Breast epithelium (tissue), 4 donors: ENCODE measurements at regions not wholly inside any gene's neighbourhood (a gene's known extent, or its start where the extent isn't known, plus 50 kb on each side); places are given as distances from the start of the nearest gene placed in this dataset.

Experiments
- DNase-seq, 2 donors: peaks; one replicate each; pipeline ENCODE4 v3.0.0-alpha.2; 2019; ENCODE audit warnings: low spot score in 2 of 2
- H3K27ac ChIP-seq, 2 donors: fragments of 200-600 bp; sonication (generic) in 1 of 2; one replicate each; pipeline ENCODE4 v1.5.1; 2016 to 2019; ENCODE audit warnings: mild to moderate bottlenecking in 1 of 2
- H3K27me3 ChIP-seq, 2 donors: fragments of 200-600 bp; sonication (generic) in 1 of 2; one replicate each; pipeline versions ENCODE4 v1.5.1 to v1.6.0; 2017 to 2019; ENCODE audit warnings: control low read depth in 1 of 2, mild to moderate bottlenecking in 1 of 2
- H3K36me3 ChIP-seq: fragments of 200-600 bp; one replicate; pipeline ENCODE4 v1.5.1; 2019
- H3K4me1 ChIP-seq, 2 donors: fragments of 200-600 bp; sonication (generic); one replicate each; pipeline ENCODE4 v1.5.1; 2016 to 2019; ENCODE audit warnings: control low read depth in 1 of 2
- H3K4me3 ChIP-seq, 3 donors: fragments of 200-600 bp; sonication (generic); 1 replicate in 2 of 3; 2 replicates in 1 of 3; pipeline ENCODE4 v1.5.1; 2016 to 2019; ENCODE audit warnings: mild to moderate bottlenecking in 3 of 3, moderate library complexity in 2 of 3
- H3K9me3 ChIP-seq, 2 donors: fragments of 200-600 bp; sonication (generic) in 1 of 2; one replicate each; pipeline ENCODE4 v1.5.1; 2016 to 2019; ENCODE audit warnings: control low read depth in 1 of 2
- CTCF ChIP-seq, 3 donors: fragments of 450-650 bp; IDR thresholded peaks; one replicate each; pipeline ENCODE4 v1.5.1; 2016 to 2017; ENCODE audit warnings: antibody characterized with exemption in 3 of 3, mild to moderate bottlenecking in 3 of 3, moderate library complexity in 3 of 3
- POLR2A ChIP-seq: fragments of 450-650 bp; IDR thresholded peaks from one replicate; pipeline ENCODE4 v1.6.1; 2016; ENCODE audit warnings: antibody characterized with exemption, mild to moderate bottlenecking, moderate library complexity
- POLR2AphosphoS5 ChIP-seq, 3 donors: sonication (generic); formaldehyde crosslinking; IDR thresholded peaks; one replicate each; pipeline ENCODE4 v1.6.1; 2017; ENCODE audit warnings: antibody characterized with exemption in 3 of 3
- intact Hi-C: fragments of 100-400 bp; cut with DNase I; formaldehyde crosslinking; loops from one replicate; pipeline ENCODE4 v1.15.1; 2023; ENCODE audit warnings: low total_unique reads

DNA sequence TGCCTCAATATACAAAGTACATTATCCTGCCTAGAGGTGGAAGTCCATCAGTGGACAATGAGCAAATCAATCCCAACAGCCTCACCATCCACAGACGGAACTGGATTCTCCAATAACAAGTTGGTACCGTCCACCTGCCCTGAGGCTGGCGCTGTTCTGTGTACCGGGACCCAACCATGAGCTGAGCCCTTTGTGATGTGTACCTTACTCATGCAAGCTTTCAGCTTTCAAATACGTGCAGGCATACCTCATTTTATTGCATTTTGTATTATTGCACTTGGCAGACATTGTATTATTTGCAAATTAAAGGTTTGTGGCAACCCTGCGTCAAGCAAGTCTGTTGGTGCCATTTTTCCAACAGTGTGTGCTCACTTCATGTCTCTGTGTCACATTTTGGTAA, 476.0 kb upstream of the MKI67 start:
- H3K36me3 ChIP-seq: no peaks in the 10 kb centered on the region
- H3K9me3 ChIP-seq: no peaks in the 10 kb centered on the region
- peaks cover 0 to under 1% of the 10 kb centered on the region in 2 donors for H3K27me3 ChIP-seq
- intact Hi-C loops: no loop called here
- no peak overlapping the region for H3K4me3 ChIP-seq
- TF ChIP-seq CTCF (IDR thresholded peaks at IDR 0.05) (no peak), POLR2A (no peak), POLR2AphosphoS5 (IDR thresholded peaks at IDR 0.05) (no peak)
- no peaks in the 10 kb centered on the region for H3K4me1 ChIP-seq
- no peak overlapping the region for H3K27ac ChIP-seq
- no peak for DNase-seq

- Histone ChIP-seq H3K27me3 (peaks cover 0 to 6% of the 10 kb centered on the region in 2 donors), H3K9me3 (no peaks in the 10 kb centered on the region), H3K4me3 (no peak overlapping the region), H3K4me1 (no peaks in the 10 kb centered on the region), H3K27ac (no peak overlapping the region), H3K36me3 (no peaks in the 10 kb centered on the region)
- DNase-seq: no peak
- intact Hi-C loops: no loop called here
- no peak for TF ChIP-seq POLR2A
- no peak for TF ChIP-seq POLR2AphosphoS5 (IDR thresholded peaks at IDR 0.05)
- no peak for TF ChIP-seq CTCF (IDR thresholded peaks at IDR 0.05)
Measured at GRCh38 chr10:128604025-128604424, 477.8 kb upstream of the MKI67 start.

- no peaks in the 10 kb centered on the region for H3K9me3 ChIP-seq
- H3K27me3 ChIP-seq: peaks cover 0 to 6% of the 10 kb centered on the region in 2 donors
- no peaks in the 10 kb centered on the region for H3K4me1 ChIP-seq
- no peaks in the 10 kb centered on the region for H3K36me3 ChIP-seq
- H3K27ac ChIP-seq: no peak overlapping the region
- intact Hi-C loops: no loop called here
- TF ChIP-seq POLR2A: no peak
- TF ChIP-seq CTCF (IDR thresholded peaks at IDR 0.05): no peak
- no peak for TF ChIP-seq POLR2AphosphoS5 (IDR thresholded peaks at IDR 0.05)
- no peak for DNase-seq
- H3K4me3 ChIP-seq: no peak overlapping the region
Measured at GRCh38 chr10:128605180-128605579, 479.0 kb upstream of the MKI67 start.

- Histone ChIP-seq H3K4me1 (no peaks in the 10 kb centered on the region), H3K36me3 (no peaks in the 10 kb centered on the region), H3K4me3 (no peak overlapping the region), H3K27me3 (peaks cover 0 to 6% of the 10 kb centered on the region in 2 donors), H3K27ac (no peak overlapping the region), H3K9me3 (no peaks in the 10 kb centered on the region)
- TF ChIP-seq POLR2AphosphoS5 (IDR thresholded peaks at IDR 0.05): no peak
- TF ChIP-seq POLR2A: no peak
- TF ChIP-seq CTCF (IDR thresholded peaks at IDR 0.05): no peak
- no peak for DNase-seq
- intact Hi-C loops: no loop called here
Measured at GRCh38 chr10:128606055-128606454, 479.8 kb upstream of the MKI67 start.

DNA sequence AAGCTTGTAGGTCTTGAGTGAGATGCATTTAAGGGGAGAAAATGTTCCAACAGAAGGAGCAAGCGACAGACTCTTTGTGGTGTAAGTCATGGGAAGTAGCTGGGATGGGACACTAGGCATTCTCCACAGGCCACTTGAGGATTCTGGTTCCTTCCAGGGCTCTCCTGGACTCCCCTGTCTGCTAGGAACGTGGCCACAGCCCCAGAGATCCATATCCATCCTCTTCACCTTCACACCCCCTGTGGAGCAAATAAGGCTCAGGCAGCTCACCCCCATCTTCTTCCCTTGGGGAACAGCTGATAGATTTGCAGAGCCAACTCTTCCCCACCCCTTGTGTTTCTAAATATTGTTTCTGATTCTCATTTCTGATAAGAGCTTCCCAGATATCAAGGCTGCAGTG, 482.6 kb upstream of the MKI67 start:
- Histone ChIP-seq H3K4me1 (no peaks in the 10 kb centered on the region), H3K9me3 (no peaks in the 10 kb centered on the region), H3K36me3 (no peaks in the 10 kb centered on the region), H3K4me3 (no peak overlapping the region), H3K27ac (no peak overlapping the region), H3K27me3 (peaks cover 0 to 6% of the 10 kb centered on the region in 2 donors)
- DNase-seq: no peak
- intact Hi-C loops: no loop called here
- TF ChIP-seq CTCF (IDR thresholded peaks at IDR 0.05) (no peak), POLR2A (no peak), POLR2AphosphoS5 (IDR thresholded peaks at IDR 0.05) (no peak)
